ENCODE measurements at regions not wholly inside any gene's neighbourhood (a gene's known extent, or its start where the extent isn't known, plus 50 kb on each side); places are given as distances from the start of the nearest gene placed in this dataset.

GRCh38 chr5:158261674-158262367 is 402.9 kb upstream of the CLINT1 start:
- TF ChIP-seq CENPX (CRISPR knock-in tag; IDR thresholded peaks at IDR 0.05) (no peak), ZSCAN20 (CRISPR knock-in tag; IDR thresholded peaks at IDR 0.05; ENCODE audit: borderline replicate concordance) (no peak), HCFC1 (IDR thresholded peaks at IDR 0.05; ENCODE audit: low read depth, low read length) (no peak), EED (CRISPR knock-in tag; IDR thresholded peaks at IDR 0.05) (no peak), EP300 (IDR thresholded peaks at IDR 0.05; ENCODE audit: low read depth in 2 of 2, low read length in 2 of 2) (no peak), EP300 (CRISPR knock-in tag; IDR thresholded peaks at IDR 0.05; ENCODE audit: borderline replicate concordance) (no peak), ZMYM2 (CRISPR knock-in tag; IDR thresholded peaks at IDR 0.05) (no peak), POLR2AphosphoS5 (IDR thresholded peaks at IDR 0.05; ENCODE audit: low read depth, low read length) (no peak), ZNF501 (CRISPR knock-in tag; IDR thresholded peaks at IDR 0.05) (no peak)
